Liver (tissue), 8 donors: ENCODE measurements at regions not wholly inside any gene's neighbourhood (a gene's known extent, or its start where the extent isn't known, plus 50 kb on each side); places are given as distances from the start of the nearest gene placed in this dataset.
A peak's percentile ranks its signal among the peaks of the same experiment; 100 is the strongest.

Source experiments
- DNase-seq: peaks from one replicate; pipeline ENCODE4 v3.0.0-alpha.2; 2017; ENCODE audit warnings: low spot score
- H3K27ac ChIP-seq, 2 donors: one replicate each; pipeline ENCODE4 v1.7.0; 2013; ENCODE audit warnings: inconsistent platforms in 2 of 2, low read length in 2 of 2, control low read depth in 1 of 2, low read depth in 1 of 2, mild to moderate bottlenecking in 1 of 2
- H3K27me3 ChIP-seq, 4 donors: one replicate each; pipeline versions ENCODE4 v1.6.1 to v1.7.0; 2013; ENCODE audit warnings: low read length in 3 of 4, inconsistent platforms in 1 of 4, mild to moderate bottlenecking in 1 of 4, moderate library complexity in 1 of 4; ENCODE audit not compliant: control insufficient read depth in 4 of 4, insufficient read depth in 4 of 4
- H3K36me3 ChIP-seq, 4 donors: one replicate each; pipeline versions ENCODE4 v1.6.1 to v1.7.0; 2013; ENCODE audit warnings: low read length in 3 of 4, mild to moderate bottlenecking in 3 of 4, low read depth in 1 of 4, moderate library complexity in 1 of 4; ENCODE audit not compliant: control insufficient read depth in 4 of 4, insufficient read depth in 3 of 4
- H3K4me1 ChIP-seq, 4 donors: one replicate each; pipeline versions ENCODE4 v1.6.1 to v1.7.0; 2013; ENCODE audit warnings: low read length in 3 of 4, mild to moderate bottlenecking in 3 of 4, moderate library complexity in 1 of 4; ENCODE audit not compliant: control insufficient read depth in 4 of 4, insufficient read depth in 4 of 4
- H3K4me3 ChIP-seq, 3 donors: one replicate each; pipeline versions ENCODE4 v1.6.1 to v1.7.0; 2013; ENCODE audit warnings: low read length in 3 of 3, control low read depth in 1 of 3, low read depth in 1 of 3, mild to moderate bottlenecking in 1 of 3
- H3K9ac ChIP-seq, 2 donors: one replicate each; pipeline ENCODE4 v1.7.0; 2013; ENCODE audit warnings: low read length in 2 of 2, mild to moderate bottlenecking in 2 of 2, moderate library complexity in 2 of 2, control low read depth in 1 of 2, low read depth in 1 of 2
- H3K9me3 ChIP-seq, 4 donors: one replicate each; pipeline versions ENCODE4 v1.6.1 to v1.7.0; 2013; ENCODE audit warnings: low read length in 3 of 4; ENCODE audit not compliant: control insufficient read depth in 4 of 4
- ATF3 ChIP-seq: IDR thresholded peaks from 2 replicates; pipeline ENCODE4 v1.6.1; 2016; ENCODE audit warnings: antibody characterized with exemption
- CTCF ChIP-seq: fragments of 150-350 bp; IDR thresholded peaks from 2 replicates; pipeline ENCODE4 v1.5.1; 2017; ENCODE audit warnings: improper control_type of control experiment, low read depth, low read length; ENCODE audit not compliant: missing input control
- EGR1 ChIP-seq, 2 donors: IDR thresholded peaks; 2 replicates each; pipeline ENCODE4 v1.6.1; 2016 to 2018; ENCODE audit warnings: antibody characterized with exemption in 2 of 2, low read depth in 2 of 2
- FOXA1 ChIP-seq: IDR thresholded peaks from 2 replicates; pipeline ENCODE4 v1.6.1; 2016; ENCODE audit warnings: antibody characterized with exemption
- FOXA2 ChIP-seq: IDR thresholded peaks from 2 replicates; pipeline ENCODE4 v1.6.1; 2016; ENCODE audit warnings: antibody characterized with exemption
- GABPA ChIP-seq, 2 donors: IDR thresholded peaks in 1 of 2; conservative IDR thresholded peaks in 1 of 2; 2 replicates each; pipeline ENCODE4 v1.6.1; 2016; ENCODE audit warnings: antibody characterized with exemption in 2 of 2, mild to moderate bottlenecking in 1 of 2, moderate library complexity in 1 of 2
- HNF4A ChIP-seq, 2 donors: conservative IDR thresholded peaks; 2 replicates each; pipeline ENCODE4 v1.6.1; 2016; ENCODE audit warnings: antibody characterized with exemption in 2 of 2, mild to moderate bottlenecking in 2 of 2
- HNF4G ChIP-seq: IDR thresholded peaks from 2 replicates; pipeline ENCODE4 v1.6.1; 2016; ENCODE audit warnings: antibody characterized with exemption
- JUND ChIP-seq, 2 donors: IDR thresholded peaks; 2 replicates each; pipeline ENCODE4 v1.6.1; 2016; ENCODE audit warnings: antibody characterized with exemption in 2 of 2
- NR2F2 ChIP-seq: IDR thresholded peaks from 2 replicates; pipeline ENCODE4 v1.6.1; 2016; ENCODE audit warnings: antibody characterized with exemption
- RAD21 ChIP-seq, 2 donors: IDR thresholded peaks; 2 replicates each; pipeline ENCODE4 v1.6.1; 2016; ENCODE audit warnings: antibody characterized with exemption in 2 of 2, mild to moderate bottlenecking in 2 of 2
- REST ChIP-seq: IDR thresholded peaks from 2 replicates; pipeline ENCODE4 v1.6.1; 2016; ENCODE audit warnings: antibody characterized with exemption, mild to moderate bottlenecking
- SP1 ChIP-seq: IDR thresholded peaks from 2 replicates; pipeline ENCODE4 v1.6.1; 2018; ENCODE audit warnings: antibody characterized with exemption, mild to moderate bottlenecking
- TAF1 ChIP-seq: conservative IDR thresholded peaks from 2 replicates; pipeline ENCODE4 v1.6.1; 2016; ENCODE audit warnings: antibody characterized with exemption, mild to moderate bottlenecking
- YY1 ChIP-seq: IDR thresholded peaks from 2 replicates; pipeline ENCODE4 v1.6.1; 2016; ENCODE audit warnings: antibody characterized with exemption, mild to moderate bottlenecking
- ZBTB33 ChIP-seq: IDR thresholded peaks from 2 replicates; pipeline ENCODE4 v1.6.1; 2016; ENCODE audit warnings: antibody characterized with exemption
- WGBS: extraction: QIAGEN DNeasy Blood & Tissue Kit; methylation state at CpG from one replicate; pipeline ENCODE4 v1.1.7; 2013; 5-methylcytosine and 5-hydroxymethylcytosine counted together
- donor health status: healthy.
- donor health status: healthy.
- donor health status: healthy.
- donor health status: healthy.
- donor health status: healthy.

GRCh38 chr7:35411331-35411730 is 157.4 kb upstream of the TBX20 start:
- no peaks in the 10 kb centered on the region for H3K4me1 ChIP-seq
- no peaks in the 10 kb centered on the region for H3K9me3 ChIP-seq
- H3K36me3 ChIP-seq, result no peaks in the 10 kb centered on the region
- no peak for TF ChIP-seq FOXA1
- TF ChIP-seq TAF1, result no peak
- TF ChIP-seq REST, result no peak
- TF ChIP-seq JUND (IDR thresholded peaks at IDR 0.05), result no peak
- no peak for TF ChIP-seq NR2F2
- TF ChIP-seq GABPA (IDR thresholded peaks at IDR 0.05 in 1 of 2, conservative IDR thresholded peaks at IDR 0.05 in 1 of 2), result no peak
- TF ChIP-seq RAD21 (IDR thresholded peaks at IDR 0.05), result no peak
- no peak for TF ChIP-seq HNF4A (conservative IDR thresholded peaks at IDR 0.05)
- TF ChIP-seq HNF4G, result no peak
- no peak for DNase-seq
- no peak overlapping the region for H3K4me3 ChIP-seq
- 68% methylated on average over 3 of the region's 3 CpGs for WGBS
- no peaks in the 10 kb centered on the region for H3K27me3 ChIP-seq
- no peak overlapping the region for H3K27ac ChIP-seq
- no peak overlapping the region for H3K9ac ChIP-seq

GRCh38 chr7:35405461-35405860 is 151.6 kb upstream of the TBX20 start:
- WGBS, result 83% methylated on average over 4 of the region's 4 CpGs
- H3K27me3 ChIP-seq, result no peaks in the 10 kb centered on the region
- no peak overlapping the region for H3K9ac ChIP-seq
- no peak for TF ChIP-seq TAF1
- TF ChIP-seq CTCF, result no peak
- no peak for TF ChIP-seq EGR1 (IDR thresholded peaks at IDR 0.05; ENCODE audit: low read depth in 2 of 2)
- no peak for DNase-seq
- no peak overlapping the region for H3K4me3 ChIP-seq
- H3K4me1 ChIP-seq, result peaks cover 0 to 13% (median 6%) of the 10 kb centered on the region in 4 donors
- no peaks in the 10 kb centered on the region for H3K36me3 ChIP-seq
- H3K9me3 ChIP-seq, result no peaks in the 10 kb centered on the region
- no peak overlapping the region for H3K27ac ChIP-seq

GRCh38 chr7:35401217-35401879 is 147.4 kb upstream of the TBX20 start:
- Histone ChIP-seq H3K27me3 (no peaks in the 10 kb centered on the region), H3K4me1 (peaks cover 0 to 20% (median 6%) of the 10 kb centered on the region in 4 donors), H3K9ac (peak overlapping the region in 1 of 2 donors; percentile 33), H3K36me3 (no peaks in the 10 kb centered on the region), H3K27ac (peak overlapping the region; percentile 44 to 47), H3K9me3 (no peaks in the 10 kb centered on the region), H3K4me3 (no peak overlapping the region)
- DNase-seq, result no peak
- 42% methylated on average over 8 of the region's 8 CpGs for WGBS
- TF ChIP-seq NR2F2, result no peak
- TF ChIP-seq ZBTB33, result peak; percentile 62
- peak; percentile 77 for TF ChIP-seq REST
- peak; percentile 10 to 47 for TF ChIP-seq RAD21 (IDR thresholded peaks at IDR 0.05)
- peak; percentile 70 to 96 for TF ChIP-seq HNF4A (conservative IDR thresholded peaks at IDR 0.05)
- TF ChIP-seq TAF1, result no peak
- TF ChIP-seq EGR1 (IDR thresholded peaks at IDR 0.05; ENCODE audit: low read depth in 2 of 2), result peak in 1 of 2 donors; percentile 85
- peak; percentile 77 for TF ChIP-seq YY1
- peak; percentile 20 for TF ChIP-seq HNF4G
- no peak for TF ChIP-seq FOXA2
- TF ChIP-seq SP1, result peak; percentile 59
- TF ChIP-seq ATF3, result no peak
